ENCODE measurements at regions not wholly inside any gene's neighbourhood (a gene's known extent, or its start where the extent isn't known, plus 50 kb on each side); places are given as distances from the start of the nearest gene placed in this dataset.

GRCh38 chr9:107175816-107176435 is 107.2 kb upstream of the RAD23B start:
- ATAC-seq (ENCODE audit: poor library complexity) (no peak), DNase-seq (no peak)
- Mint-ChIP-seq H3K27me3 (peaks cover 16% of the 10 kb centered on the region), H3K9me3 (no peaks in the 10 kb centered on the region), H3K36me3 (ENCODE audit: low read depth) (no peaks in the 10 kb centered on the region), H3K4me1 (ENCODE audit: low read depth) (no peaks in the 10 kb centered on the region), H3K27ac (no peak overlapping the region), H3K4me3 (no peak overlapping the region)
- Histone ChIP-seq H3K4me1 (ENCODE audit: insufficient read depth, low read length) (no peaks in the 10 kb centered on the region), H3K36me3 (ENCODE audit: insufficient read depth, low read length) (no peaks in the 10 kb centered on the region), H3K4me3 (ENCODE audit: low read length) (no peak overlapping the region), H3K27me3 (ENCODE audit: control insufficient read depth in 1 of 2, insufficient read depth in 2 of 2, low read length in 2 of 2) (no peaks in the 10 kb centered on the region), H3K9me3 (ENCODE audit: control insufficient read depth in 1 of 2, insufficient read depth in 1 of 2, low read length in 2 of 2) (no peaks in the 10 kb centered on the region), H3K27ac (ENCODE audit: low read depth in 1 of 2, low read length in 2 of 2) (no peak overlapping the region)
- intact Hi-C loops (cut with DNase I, micrococcal nuclease), result loop anchor here in 1 of 2 experiments (10.0 kb wide), 1 partner anchor 1561 kb away; no protein-coding TSS in a partner anchor
- ChIA-PET CTCF (interaction anchor here (1.1 kb wide), 1 partner anchor 43 kb away, joined by 3 read pairs; no protein-coding TSS in a partner anchor), POLR2A (no interaction called here)
- TF ChIP-seq CTCF (IDR thresholded peaks at IDR 0.05), result no peak

GRCh38 chr9:107176436-107177151 is 106.5 kb upstream of the RAD23B start:
- H3K27me3 Mint-ChIP-seq, result peaks cover 20% of the 10 kb centered on the region
- Histone ChIP-seq H3K36me3 (ENCODE audit: insufficient read depth, low read length) (no peaks in the 10 kb centered on the region), H3K4me3 (ENCODE audit: low read length) (no peak overlapping the region), H3K27me3 (ENCODE audit: control insufficient read depth in 1 of 2, insufficient read depth in 2 of 2, low read length in 2 of 2) (peaks cover 0 to under 1% of the 10 kb centered on the region in 2 experiments), H3K9me3 (ENCODE audit: control insufficient read depth in 1 of 2, insufficient read depth in 1 of 2, low read length in 2 of 2) (peaks cover 0 to 3% of the 10 kb centered on the region in 2 experiments), H3K27ac (ENCODE audit: low read depth in 1 of 2, low read length in 2 of 2) (no peak overlapping the region), H3K4me1 (ENCODE audit: insufficient read depth, low read length) (no peaks in the 10 kb centered on the region)
- ChIA-PET CTCF (interaction anchor here (1.1 kb wide), 1 partner anchor 43 kb away, joined by 3 read pairs; no protein-coding TSS in a partner anchor), POLR2A (no interaction called here)
- ATAC-seq (ENCODE audit: poor library complexity) (no peak), DNase-seq (no peak)
- intact Hi-C loops (cut with DNase I, micrococcal nuclease), result loop anchor here in 1 of 2 experiments (10.0 kb wide), 1 partner anchor 1562 kb away; no protein-coding TSS in a partner anchor
- no peaks in the 10 kb centered on the region for H3K36me3 Mint-ChIP-seq (ENCODE audit: low read depth)
- H3K4me3 Mint-ChIP-seq, result no peak overlapping the region
- H3K9me3 Mint-ChIP-seq, result peaks cover 2% of the 10 kb centered on the region
- H3K4me1 Mint-ChIP-seq (ENCODE audit: low read depth), result no peaks in the 10 kb centered on the region
- TF ChIP-seq CTCF (IDR thresholded peaks at IDR 0.05), result no peak
- no peak overlapping the region for H3K27ac Mint-ChIP-seq

- Mint-ChIP-seq H3K9me3 (peaks cover 5% of the 10 kb centered on the region), H3K4me1 (ENCODE audit: low read depth) (no peaks in the 10 kb centered on the region), H3K36me3 (ENCODE audit: low read depth) (no peaks in the 10 kb centered on the region), H3K27ac (no peak overlapping the region), H3K27me3 (peaks cover 22% of the 10 kb centered on the region), H3K4me3 (no peak overlapping the region)
- ChIA-PET POLR2A (no interaction called here), CTCF (no interaction called here)
- no peak for ATAC-seq (ENCODE audit: poor library complexity)
- Histone ChIP-seq H3K27ac (ENCODE audit: low read depth in 1 of 2, low read length in 2 of 2) (no peak overlapping the region), H3K36me3 (ENCODE audit: insufficient read depth, low read length) (no peaks in the 10 kb centered on the region), H3K9me3 (ENCODE audit: control insufficient read depth in 1 of 2, insufficient read depth in 1 of 2, low read length in 2 of 2) (peaks cover 7 to 9% of the 10 kb centered on the region in 2 experiments), H3K4me3 (ENCODE audit: low read length) (no peak overlapping the region), H3K4me1 (ENCODE audit: insufficient read depth, low read length) (no peaks in the 10 kb centered on the region), H3K27me3 (ENCODE audit: control insufficient read depth in 1 of 2, insufficient read depth in 2 of 2, low read length in 2 of 2) (peaks cover 0 to 4% of the 10 kb centered on the region in 2 experiments)
- TF ChIP-seq CTCF (IDR thresholded peaks at IDR 0.05), result no peak
- DNase-seq, result no peak
- intact Hi-C loops (cut with DNase I, micrococcal nuclease), result loop anchor here in 1 of 2 experiments (10.0 kb wide), 1 partner anchor 1563 kb away; no protein-coding TSS in a partner anchor
These were observed 105.7 kb upstream of the RAD23B start for GRCh38 chr9:107177243-107177839.
